Suprapubic skin (tissue), 4 donors: ENCODE measurements at regions not wholly inside any gene's neighbourhood (a gene's known extent, or its start where the extent isn't known, plus 50 kb on each side); places are given as distances from the start of the nearest gene placed in this dataset.

Experiments used
- DNase-seq, 2 donors: peaks; one replicate each; pipeline ENCODE4 v3.0.0-alpha.2; 2019; ENCODE audit warnings: low spot score in 2 of 2
- H3K27ac ChIP-seq: fragments of 200-600 bp; sonication (generic); one replicate; pipeline ENCODE4 v1.5.1; 2019
- H3K27me3 ChIP-seq: fragments of 200-600 bp; sonication (generic); one replicate; pipeline ENCODE4 v1.5.1; 2019
- H3K36me3 ChIP-seq: fragments of 200-600 bp; sonication (generic); one replicate; pipeline ENCODE4 v1.5.1; 2019
- H3K4me1 ChIP-seq: fragments of 200-600 bp; sonication (generic); one replicate; pipeline ENCODE4 v1.5.1; 2019
- H3K4me3 ChIP-seq: fragments of 200-600 bp; sonication (generic); one replicate; pipeline ENCODE4 v1.5.1; 2019; ENCODE audit warnings: mild to moderate bottlenecking
- H3K9me3 ChIP-seq: fragments of 200-600 bp; sonication (generic); one replicate; pipeline ENCODE4 v1.5.1; 2019
- EP300 ChIP-seq: sonication (generic); formaldehyde crosslinking; IDR thresholded peaks from one replicate; pipeline ENCODE4 v1.6.1; 2017; ENCODE audit warnings: antibody characterized with exemption
- POLR2A ChIP-seq, 2 donors: fragments of 450-650 bp; IDR thresholded peaks; one replicate each; pipeline ENCODE4 v1.6.1; 2017; ENCODE audit warnings: antibody characterized with exemption in 2 of 2, mild to moderate bottlenecking in 2 of 2, moderate library complexity in 2 of 2
- POLR2AphosphoS5 ChIP-seq, 3 donors: sonication (generic); formaldehyde crosslinking; IDR thresholded peaks; one replicate each; pipeline ENCODE4 v1.6.1; 2017; ENCODE audit warnings: antibody characterized with exemption in 3 of 3
- WGBS: methylation state at CpG from one replicate; pipeline ENCODE4 v1.1.5; 2018; 5-methylcytosine and 5-hydroxymethylcytosine counted together
- TF ChIP-seq, protein P1 (sequence below), 2 donors: fragments of 200-600 bp in 1 of 2; fragments of 450-650 bp in 1 of 2; sonication (generic) in 1 of 2; IDR thresholded peaks; one replicate each; pipeline ENCODE4 v1.5.1; 2016 to 2019; ENCODE audit warnings: antibody characterized with exemption in 2 of 2, mild to moderate bottlenecking in 1 of 2, moderate library complexity in 1 of 2

- no peak for TF ChIP-seq POLR2A (IDR thresholded peaks at IDR 0.05)
- TF ChIP-seq, protein P1, sequence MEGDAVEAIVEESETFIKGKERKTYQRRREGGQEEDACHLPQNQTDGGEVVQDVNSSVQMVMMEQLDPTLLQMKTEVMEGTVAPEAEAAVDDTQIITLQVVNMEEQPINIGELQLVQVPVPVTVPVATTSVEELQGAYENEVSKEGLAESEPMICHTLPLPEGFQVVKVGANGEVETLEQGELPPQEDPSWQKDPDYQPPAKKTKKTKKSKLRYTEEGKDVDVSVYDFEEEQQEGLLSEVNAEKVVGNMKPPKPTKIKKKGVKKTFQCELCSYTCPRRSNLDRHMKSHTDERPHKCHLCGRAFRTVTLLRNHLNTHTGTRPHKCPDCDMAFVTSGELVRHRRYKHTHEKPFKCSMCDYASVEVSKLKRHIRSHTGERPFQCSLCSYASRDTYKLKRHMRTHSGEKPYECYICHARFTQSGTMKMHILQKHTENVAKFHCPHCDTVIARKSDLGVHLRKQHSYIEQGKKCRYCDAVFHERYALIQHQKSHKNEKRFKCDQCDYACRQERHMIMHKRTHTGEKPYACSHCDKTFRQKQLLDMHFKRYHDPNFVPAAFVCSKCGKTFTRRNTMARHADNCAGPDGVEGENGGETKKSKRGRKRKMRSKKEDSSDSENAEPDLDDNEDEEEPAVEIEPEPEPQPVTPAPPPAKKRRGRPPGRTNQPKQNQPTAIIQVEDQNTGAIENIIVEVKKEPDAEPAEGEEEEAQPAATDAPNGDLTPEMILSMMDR (IDR thresholded peaks at IDR 0.05), result no peak
- no peak for TF ChIP-seq EP300
- TF ChIP-seq POLR2AphosphoS5 (IDR thresholded peaks at IDR 0.05), result no peak
- Histone ChIP-seq H3K27me3 (no peaks in the 10 kb centered on the region), H3K36me3 (no peaks in the 10 kb centered on the region), H3K4me3 (no peak overlapping the region), H3K27ac (no peak overlapping the region), H3K9me3 (no peaks in the 10 kb centered on the region), H3K4me1 (peaks cover 34% of the 10 kb centered on the region)
- no peak for DNase-seq
Observed at GRCh38 chr14:51474854-51475253, 176.9 kb upstream of the FRMD6 start.

GRCh38 chr14:51478175-51478621 is 173.5 kb upstream of the FRMD6 start:
- Histone ChIP-seq H3K4me1 (peaks cover 36% of the 10 kb centered on the region), H3K9me3 (no peaks in the 10 kb centered on the region), H3K27me3 (no peaks in the 10 kb centered on the region), H3K27ac (no peak overlapping the region), H3K4me3 (no peak overlapping the region), H3K36me3 (no peaks in the 10 kb centered on the region)
- DNase-seq, result no peak
- WGBS, result 64% methylated on average over 4 of the region's 4 CpGs
- TF ChIP-seq, protein P1 (IDR thresholded peaks at IDR 0.05), result no peak
- TF ChIP-seq POLR2A (IDR thresholded peaks at IDR 0.05), result no peak
- TF ChIP-seq EP300, result no peak
- no peak for TF ChIP-seq POLR2AphosphoS5 (IDR thresholded peaks at IDR 0.05)

- 45% methylated on average over 2 of the region's 2 CpGs for WGBS
- DNase-seq, result no peak
- peaks cover 20% of the 10 kb centered on the region for H3K4me1 ChIP-seq
- no peaks in the 10 kb centered on the region for H3K9me3 ChIP-seq
- TF ChIP-seq, protein P1 (IDR thresholded peaks at IDR 0.05), result no peak
- no peak for TF ChIP-seq POLR2AphosphoS5 (IDR thresholded peaks at IDR 0.05)
- no peak for TF ChIP-seq EP300
- no peak for TF ChIP-seq POLR2A (IDR thresholded peaks at IDR 0.05)
- H3K27ac ChIP-seq, result peak overlapping the region; percentile 23
- H3K4me3 ChIP-seq, result no peak overlapping the region
- no peaks in the 10 kb centered on the region for H3K36me3 ChIP-seq
- H3K27me3 ChIP-seq, result no peaks in the 10 kb centered on the region
Observed at GRCh38 chr14:51479584-51480325, 172.0 kb upstream of the FRMD6 start.

DNA sequence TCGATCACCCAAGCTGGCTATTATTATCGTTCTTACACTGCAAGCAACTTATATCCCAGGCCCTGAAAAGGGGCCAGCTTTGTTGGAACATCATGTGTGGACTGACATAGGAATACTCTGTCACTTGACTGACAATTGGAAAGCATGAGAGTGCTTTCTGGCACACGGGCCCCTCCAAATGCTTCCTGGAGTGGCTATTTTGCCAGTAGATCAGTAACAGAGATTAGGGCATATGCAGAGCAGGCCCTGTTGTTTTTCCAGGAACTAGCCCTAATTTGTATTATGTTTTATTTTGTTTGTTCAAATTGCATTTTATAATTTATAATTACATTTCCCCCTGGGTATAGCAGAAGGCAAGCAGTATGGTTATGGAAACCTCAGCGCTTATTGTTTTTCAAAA is 170.1 kb upstream of the FRMD6 start:
- WGBS, result 61% methylated on average over 4 of the region's 4 CpGs
- H3K36me3 ChIP-seq, result no peaks in the 10 kb centered on the region
- no peak for DNase-seq
- no peak overlapping the region for H3K4me3 ChIP-seq
- TF ChIP-seq POLR2A (IDR thresholded peaks at IDR 0.05), result no peak
- TF ChIP-seq EP300, result no peak
- TF ChIP-seq, protein P1 (IDR thresholded peaks at IDR 0.05), result no peak
- TF ChIP-seq POLR2AphosphoS5 (IDR thresholded peaks at IDR 0.05), result no peak
- H3K4me1 ChIP-seq, result peaks cover 17% of the 10 kb centered on the region
- H3K27me3 ChIP-seq, result no peaks in the 10 kb centered on the region
- H3K27ac ChIP-seq, result no peak overlapping the region
- H3K9me3 ChIP-seq, result no peaks in the 10 kb centered on the region

GRCh38 chr14:51482102-51482501 is 169.6 kb upstream of the FRMD6 start:
- no peaks in the 10 kb centered on the region for H3K27me3 ChIP-seq
- no peaks in the 10 kb centered on the region for H3K36me3 ChIP-seq
- DNase-seq, result no peak
- no peaks in the 10 kb centered on the region for H3K9me3 ChIP-seq
- TF ChIP-seq, protein P1 (IDR thresholded peaks at IDR 0.05), result no peak
- TF ChIP-seq POLR2A (IDR thresholded peaks at IDR 0.05), result no peak
- no peak for TF ChIP-seq EP300
- TF ChIP-seq POLR2AphosphoS5 (IDR thresholded peaks at IDR 0.05), result no peak
- H3K27ac ChIP-seq, result no peak overlapping the region
- H3K4me1 ChIP-seq, result peaks cover 17% of the 10 kb centered on the region
- 60% methylated on average over 4 of the region's 4 CpGs for WGBS
- no peak overlapping the region for H3K4me3 ChIP-seq
